ENCODE measurements at regions not wholly inside any gene's neighbourhood (a gene's known extent, or its start where the extent isn't known, plus 50 kb on each side); places are given as distances from the start of the nearest gene placed in this dataset.

DNA sequence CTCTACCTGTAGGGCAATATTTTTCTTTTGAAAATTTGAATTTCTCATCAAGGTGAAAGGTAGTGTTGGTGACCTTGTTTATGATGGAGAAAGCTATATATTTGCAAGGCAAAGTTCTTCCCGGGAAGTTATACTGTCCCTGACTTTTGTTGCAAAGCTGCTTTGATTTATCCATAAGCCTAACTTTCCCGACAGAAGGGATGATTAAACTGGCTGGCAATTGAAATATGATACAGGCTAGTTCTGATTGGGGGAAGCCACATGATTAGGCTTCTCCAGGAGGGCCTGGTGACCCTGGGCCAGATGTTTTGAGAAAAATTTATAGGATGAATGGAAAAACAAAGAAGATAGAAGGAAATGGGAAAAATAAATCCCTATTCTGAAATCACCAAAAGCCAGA lies 215.5 kb downstream of the ACTR3B start:
- 19 to 44% methylated on average over 2 of the region's 2 CpGs for WGBS, 2 donors (ENCODE audit: low coverage in 1 of 2)
- DNase-seq, result no peak
- Histone ChIP-seq H3K36me3 (no peaks in the 10 kb centered on the region), H3K27ac (no peak overlapping the region), H3K4me1 (no peaks in the 10 kb centered on the region), H3K27me3 (no peaks in the 10 kb centered on the region), H3K9me3 (no peaks in the 10 kb centered on the region), H3K4me3 (no peak overlapping the region)
- in situ Hi-C loops (cut with MboI; ENCODE audit: low pct_ligation_motif_present in 1 of 4, low pct_unique_long_range_greater_than_20kb in 1 of 4, low sequenced_read_pairs in 3 of 4) (no loop called here), intact Hi-C loops (cut with DNase I; ENCODE audit: low total_unique reads) (no loop called here)
- TF ChIP-seq POLR2A (IDR thresholded peaks at IDR 0.05), result no peak
- no peak for TF ChIP-seq EP300 (IDR thresholded peaks at IDR 0.05; ENCODE audit: low read depth)
- TF ChIP-seq CTCF (IDR thresholded peaks at IDR 0.05), result no peak
- TF ChIP-seq POLR2AphosphoS5 (IDR thresholded peaks at IDR 0.05), result no peak

DNA sequence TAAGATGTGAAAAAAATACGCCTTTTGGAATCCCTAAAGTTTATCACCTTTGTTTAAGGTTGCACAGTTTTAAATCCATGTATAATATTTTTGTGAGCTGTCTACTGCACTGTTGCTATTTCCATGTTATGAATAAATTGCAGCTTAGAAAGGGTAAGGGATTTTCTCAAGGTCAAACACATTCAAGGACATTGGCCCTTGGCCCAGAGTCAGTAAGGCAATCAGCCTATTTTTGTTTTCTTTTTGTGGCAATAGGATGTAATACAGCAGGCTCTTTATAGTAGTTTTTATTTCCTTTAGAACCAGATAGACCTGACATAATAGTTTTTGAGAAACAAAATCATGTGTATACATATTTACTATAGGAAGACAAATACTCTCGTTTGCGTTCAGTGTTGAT lies 219.8 kb downstream of the ACTR3B start:
- no peaks in the 10 kb centered on the region for H3K27me3 ChIP-seq
- no peak overlapping the region for H3K4me3 ChIP-seq
- TF ChIP-seq CTCF (IDR thresholded peaks at IDR 0.05), result no peak
- TF ChIP-seq EP300 (IDR thresholded peaks at IDR 0.05; ENCODE audit: low read depth), result no peak
- TF ChIP-seq POLR2AphosphoS5 (IDR thresholded peaks at IDR 0.05), result no peak
- no peak for TF ChIP-seq POLR2A (IDR thresholded peaks at IDR 0.05)
- H3K9me3 ChIP-seq, result no peaks in the 10 kb centered on the region
- no peak for DNase-seq
- H3K4me1 ChIP-seq, result no peaks in the 10 kb centered on the region
- in situ Hi-C loops (cut with MboI; ENCODE audit: low pct_ligation_motif_present in 1 of 4, low pct_unique_long_range_greater_than_20kb in 1 of 4, low sequenced_read_pairs in 3 of 4) (no loop called here), intact Hi-C loops (cut with DNase I; ENCODE audit: low total_unique reads) (no loop called here)
- H3K36me3 ChIP-seq, result no peaks in the 10 kb centered on the region
- 57 to 67% methylated on average over 3 of the region's 3 CpGs for WGBS, 2 donors (ENCODE audit: low coverage in 1 of 2)
- H3K27ac ChIP-seq, result no peak overlapping the region

- DNase-seq, result no peak
- Histone ChIP-seq H3K4me1 (no peaks in the 10 kb centered on the region), H3K4me3 (no peak overlapping the region), H3K27me3 (no peaks in the 10 kb centered on the region), H3K9me3 (no peaks in the 10 kb centered on the region), H3K36me3 (no peaks in the 10 kb centered on the region), H3K27ac (no peak overlapping the region)
- 50 to 61% methylated on average over 1 to 4 of the region's 4 CpGs for WGBS, 2 donors (ENCODE audit: low coverage in 1 of 2)
- intact Hi-C loops (cut with DNase I; ENCODE audit: low total_unique reads), result no loop called here
- in situ Hi-C loops (cut with MboI; ENCODE audit: low pct_ligation_motif_present in 1 of 4, low pct_unique_long_range_greater_than_20kb in 1 of 4, low sequenced_read_pairs in 3 of 4), result no loop called here
- TF ChIP-seq EP300 (IDR thresholded peaks at IDR 0.05; ENCODE audit: low read depth) (no peak), POLR2AphosphoS5 (IDR thresholded peaks at IDR 0.05) (no peak), CTCF (IDR thresholded peaks at IDR 0.05) (no peak), POLR2A (IDR thresholded peaks at IDR 0.05) (no peak)
These were observed 224.9 kb downstream of the ACTR3B start for GRCh38 chr7:152984421-152984820.

GRCh38 chr7:152986376-152986775 lies 226.8 kb downstream of the ACTR3B start:
- no peaks in the 10 kb centered on the region for H3K27me3 ChIP-seq
- TF ChIP-seq POLR2A (IDR thresholded peaks at IDR 0.05) (no peak), EP300 (IDR thresholded peaks at IDR 0.05; ENCODE audit: low read depth) (no peak), POLR2AphosphoS5 (IDR thresholded peaks at IDR 0.05) (no peak)
- no peak overlapping the region for H3K4me3 ChIP-seq
- in situ Hi-C loops (cut with MboI; ENCODE audit: low pct_ligation_motif_present in 1 of 4, low pct_unique_long_range_greater_than_20kb in 1 of 4, low sequenced_read_pairs in 3 of 4) (no loop called here), intact Hi-C loops (cut with DNase I; ENCODE audit: low total_unique reads) (no loop called here)
- no peaks in the 10 kb centered on the region for H3K4me1 ChIP-seq
- WGBS, 2 donors (ENCODE audit: low coverage in 1 of 2), result 79 to 81% methylated on average over 4 of the region's 4 CpGs
- DNase-seq, result no peak
- H3K36me3 ChIP-seq, result no peaks in the 10 kb centered on the region
- H3K9me3 ChIP-seq, result no peaks in the 10 kb centered on the region
- no peak overlapping the region for H3K27ac ChIP-seq

GRCh38 chr7:152987656-152988055 lies 228.1 kb downstream of the ACTR3B start:
- H3K9me3 ChIP-seq, result no peaks in the 10 kb centered on the region
- no peaks in the 10 kb centered on the region for H3K36me3 ChIP-seq
- no peaks in the 10 kb centered on the region for H3K4me1 ChIP-seq
- no peaks in the 10 kb centered on the region for H3K27me3 ChIP-seq
- no peak for DNase-seq
- H3K27ac ChIP-seq, result no peak overlapping the region
- no peak overlapping the region for H3K4me3 ChIP-seq
- TF ChIP-seq EP300 (IDR thresholded peaks at IDR 0.05; ENCODE audit: low read depth) (no peak), POLR2AphosphoS5 (IDR thresholded peaks at IDR 0.05) (no peak), POLR2A (IDR thresholded peaks at IDR 0.05) (no peak), CTCF (IDR thresholded peaks at IDR 0.05) (no peak)
- in situ Hi-C loops (cut with MboI; ENCODE audit: low pct_ligation_motif_present in 1 of 4, low pct_unique_long_range_greater_than_20kb in 1 of 4, low sequenced_read_pairs in 3 of 4), result no loop called here
- 82 to 85% methylated on average over 2 of the region's 2 CpGs for WGBS, 2 donors (ENCODE audit: low coverage in 1 of 2)
- intact Hi-C loops (cut with DNase I; ENCODE audit: low total_unique reads), result no loop called here
